ENCODE measurements at regions not wholly inside any gene's neighbourhood (a gene's known extent, or its start where the extent isn't known, plus 50 kb on each side); places are given as distances from the start of the nearest gene placed in this dataset.

DNA sequence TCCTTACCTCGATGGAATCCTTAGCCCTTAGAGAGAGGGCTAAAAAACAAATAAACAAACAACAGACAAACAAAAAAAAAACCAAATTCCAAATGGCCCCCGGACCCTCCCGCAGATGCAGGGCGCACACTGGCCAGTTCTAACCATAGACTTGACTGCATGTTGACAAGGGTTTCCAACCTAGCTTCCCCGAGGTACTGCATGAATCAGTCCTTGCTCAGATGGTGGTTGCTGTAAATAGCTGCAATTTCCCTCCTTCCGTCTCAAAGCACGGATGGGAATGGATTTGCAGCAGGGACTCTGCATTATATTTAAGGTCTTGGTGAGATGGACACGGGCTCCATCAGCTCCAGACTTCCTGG is 162.8 kb downstream of the CD47 start:
- no peak overlapping the region for H2BK15ac ChIP-seq (ENCODE audit: low read length)
- peaks cover 0 to 5% (median 0%) of the 10 kb centered on the region in 4 experiments; a peak in 3 of 7 replicates for H3K4me1 ChIP-seq (replicated peaks in 1 of 4; ENCODE audit: control insufficient read depth in 3 of 4, insufficient read depth in 4 of 4, low read length in 3 of 4)
- no peak overlapping the region for H3K14ac ChIP-seq (ENCODE audit: insufficient read length)
- H3K27ac ChIP-seq (ENCODE audit: low read depth, low read length): no peak overlapping the region
- peak overlapping the region; percentile 46 to 68 (median 56) for H3K4me3 ChIP-seq (ENCODE audit: extremely low read depth in 1 of 4, insufficient read depth in 2 of 4, low read depth in 3 of 4, low read length in 4 of 4)
- H3K36me3 ChIP-seq (ENCODE audit: control insufficient read depth in 2 of 4, insufficient read depth in 4 of 4, low read length in 3 of 4): no peaks in the 10 kb centered on the region
- no peak overlapping the region for H2BK120ac ChIP-seq (replicated peaks; ENCODE audit: low read depth, low read length)
- H3K56ac ChIP-seq (replicated peaks; ENCODE audit: insufficient read length, low read depth, low read length): no peak overlapping the region
- no peaks in the 10 kb centered on the region for H3K79me2 ChIP-seq (ENCODE audit: control insufficient read depth in 1 of 2, insufficient read depth in 2 of 2, low read length in 2 of 2)
- CTCF ChIA-PET (ENCODE audit: partially characterized antibody): interaction anchor here (0.6 to 3.5 kb wide), 39 partner anchors 7 to 728 kb away, joined by 3 to 20 read pairs (median 4); no protein-coding TSS in a partner anchor
- H3K23ac ChIP-seq (ENCODE audit: insufficient read length): no peak overlapping the region
- DNase-seq (ENCODE audit: low read depth in 1 of 2, low spot score in 2 of 2) (no peak), FAIRE-seq (no peak)
- H3K79me1 ChIP-seq (ENCODE audit: low read depth, low read length): no peaks in the 10 kb centered on the region
- H3K18ac ChIP-seq (ENCODE audit: extremely low read depth, low read length): no peak overlapping the region; the same call in 1 of the 2 replicates
- no peak overlapping the region for H3K4ac ChIP-seq (replicated peaks; ENCODE audit: insufficient read length, low read depth, low read length)
- H2AFZ ChIP-seq (ENCODE audit: low read length): peak overlapping the region; percentile 99
- peak overlapping the region; percentile 59 to 81 for H3K4me2 ChIP-seq (ENCODE audit: insufficient read depth in 1 of 2, low read depth in 2 of 2, low read length in 2 of 2)
- no peaks in the 10 kb centered on the region for H4K20me1 ChIP-seq (replicated peaks in 1 of 2; ENCODE audit: control insufficient read depth in 1 of 2, insufficient read depth in 2 of 2, low read length in 2 of 2)
- H4K91ac ChIP-seq (replicated peaks; ENCODE audit: insufficient read length, low read length): no peak overlapping the region
- POLR2A ChIA-PET (ENCODE audit: partially characterized antibody): interaction anchor here (0.7 to 1.8 kb wide), 3 partner anchors 9 to 323 kb away, joined by 3 to 7 read pairs (median 6); no protein-coding TSS in a partner anchor
- H2BK20ac ChIP-seq (ENCODE audit: low read length): 0 out of 2 replicates have a peak overlapping the region, but pooled peaks have one; percentile 34
- H2AK5ac ChIP-seq (ENCODE audit: low read depth, low read length): no peak overlapping the region
- H2BK5ac ChIP-seq (ENCODE audit: low read depth, low read length): no peak overlapping the region
- H3K9ac ChIP-seq (replicated peaks in 1 of 4; ENCODE audit: extremely low read depth in 1 of 4, low read depth in 3 of 4, low read length in 3 of 4): peak overlapping the region in 3 of 4 experiments; percentile 26 to 60 (median 48); a peak in 5 of 7 replicates
- H3K23me2 ChIP-seq (ENCODE audit: low read depth, low read length): peaks cover 3% of the 10 kb centered on the region; the same call in 1 of the 2 replicates
- no peak overlapping the region for H4K5ac ChIP-seq (ENCODE audit: insufficient read length, low read depth, low read length)
- H2BK12ac ChIP-seq (ENCODE audit: low read depth, low read length): no peak overlapping the region
- peak overlapping the region; percentile 53; the same call in 1 of the 2 replicates for H4K8ac ChIP-seq (ENCODE audit: extremely low read depth, insufficient read depth, low read length)
- 16% methylated on average over 8 of the region's 8 CpGs; no CpG with 5 or more reads in 1 of the 2 experiments for WGBS, 2 experiments (ENCODE audit: extremely low coverage in 1 of 2, insufficient coverage in 1 of 2, insufficient read length in 1 of 2, insufficient replicate concordance in 2 of 2, low coverage in 1 of 2, low lambda C conversion rate in 2 of 2, missing lambda C conversion rate in 1 of 2)
- H3K9me3 ChIP-seq (ENCODE audit: insufficient read depth in 2 of 2, low read depth in 1 of 2, low read length in 1 of 2): no peaks in the 10 kb centered on the region
- H3K27me3 ChIP-seq (replicated peaks in 1 of 4; ENCODE audit: control insufficient read depth in 3 of 4, extremely low read depth in 1 of 4, insufficient read depth in 3 of 4, low read length in 3 of 4): peaks cover 2 to 9% (median 6%) of the 10 kb centered on the region in 4 experiments
- TF ChIP-seq ZNF274 (IDR thresholded peaks at IDR 0.05; ENCODE audit: borderline replicate concordance, extremely low read depth, low read length) (no peak), YY1 (IDR thresholded peaks at IDR 0.05; ENCODE audit: low read depth, low read length) (0 out of 2 replicates have a peak, but pooled peaks have one; percentile 6), EP300 (IDR thresholded peaks at IDR 0.05; ENCODE audit: borderline replicate concordance in 1 of 2, low read depth in 2 of 2, low read length in 2 of 2) (no peak), HDAC6 (IDR thresholded peaks at IDR 0.05; ENCODE audit: low read depth, low read length) (no peak), KDM1A (IDR thresholded peaks at IDR 0.05; ENCODE audit: borderline replicate concordance, low read length) (no peak), SP4 (IDR thresholded peaks at IDR 0.05; ENCODE audit: low read length) (no peak), GTF2F1 (IDR thresholded peaks at IDR 0.05; ENCODE audit: borderline replicate concordance, low read depth, low read length) (no peak), SIX5 (IDR thresholded peaks at IDR 0.05; ENCODE audit: low read depth, low read length) (no peak)
- TF ChIP-seq, protein P1, sequence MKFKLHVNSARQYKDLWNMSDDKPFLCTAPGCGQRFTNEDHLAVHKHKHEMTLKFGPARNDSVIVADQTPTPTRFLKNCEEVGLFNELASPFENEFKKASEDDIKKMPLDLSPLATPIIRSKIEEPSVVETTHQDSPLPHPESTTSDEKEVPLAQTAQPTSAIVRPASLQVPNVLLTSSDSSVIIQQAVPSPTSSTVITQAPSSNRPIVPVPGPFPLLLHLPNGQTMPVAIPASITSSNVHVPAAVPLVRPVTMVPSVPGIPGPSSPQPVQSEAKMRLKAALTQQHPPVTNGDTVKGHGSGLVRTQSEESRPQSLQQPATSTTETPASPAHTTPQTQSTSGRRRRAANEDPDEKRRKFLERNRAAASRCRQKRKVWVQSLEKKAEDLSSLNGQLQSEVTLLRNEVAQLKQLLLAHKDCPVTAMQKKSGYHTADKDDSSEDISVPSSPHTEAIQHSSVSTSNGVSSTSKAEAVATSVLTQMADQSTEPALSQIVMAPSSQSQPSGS (IDR thresholded peaks at IDR 0.05; ENCODE audit: low read length): no peak
- TF ChIP-seq, protein P2, sequence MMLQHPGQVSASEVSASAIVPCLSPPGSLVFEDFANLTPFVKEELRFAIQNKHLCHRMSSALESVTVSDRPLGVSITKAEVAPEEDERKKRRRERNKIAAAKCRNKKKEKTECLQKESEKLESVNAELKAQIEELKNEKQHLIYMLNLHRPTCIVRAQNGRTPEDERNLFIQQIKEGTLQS (IDR thresholded peaks at IDR 0.05; ENCODE audit: insufficient read depth, low read depth, low read length): no peak
